Posterior vena cava (tissue), 2 donors: ENCODE measurements at regions not wholly inside any gene's neighbourhood (a gene's known extent, or its start where the extent isn't known, plus 50 kb on each side); places are given as distances from the start of the nearest gene placed in this dataset.
"Not testable (repeated sequence)": the region's sequence is repeated elsewhere in the genome, so short reads cannot be mapped to it uniquely, and the experiment has no call there.

Experiments used
- DNase-seq: peaks from one replicate; pipeline ENCODE4 v3.0.0-alpha.2; 2020; ENCODE audit warnings: low spot score
- intact Hi-C, 2 donors: fragments of 100-400 bp; cut with DNase I; formaldehyde crosslinking; loops; one replicate each; pipeline versions ENCODE4 v1.14.1 to v1.14.2; 2022 to 2023
- donor health status: DM: yes; HTN: yes; CAD: no.
- donor health status: DM: yes; HTN: yes; CAD: no.

GRCh38 chr2:158866082-158866481, 71.0 kb downstream of the DAPL1 start:
- intact Hi-C loops = not testable (repeated sequence)

GRCh38 chr2:158867531-158868191, 72.5 kb downstream of the DAPL1 start:
- intact Hi-C loops, DNase-seq: not testable (repeated sequence)

More at GRCh38 chr2:158866082-158866481, 71.0 kb downstream of the DAPL1 start:
- not testable (repeated sequence) for DNase-seq

GRCh38 chr2:158868386-158868785, 73.3 kb downstream of the DAPL1 start:
- intact Hi-C loops, DNase-seq: not testable (repeated sequence)

DNA sequence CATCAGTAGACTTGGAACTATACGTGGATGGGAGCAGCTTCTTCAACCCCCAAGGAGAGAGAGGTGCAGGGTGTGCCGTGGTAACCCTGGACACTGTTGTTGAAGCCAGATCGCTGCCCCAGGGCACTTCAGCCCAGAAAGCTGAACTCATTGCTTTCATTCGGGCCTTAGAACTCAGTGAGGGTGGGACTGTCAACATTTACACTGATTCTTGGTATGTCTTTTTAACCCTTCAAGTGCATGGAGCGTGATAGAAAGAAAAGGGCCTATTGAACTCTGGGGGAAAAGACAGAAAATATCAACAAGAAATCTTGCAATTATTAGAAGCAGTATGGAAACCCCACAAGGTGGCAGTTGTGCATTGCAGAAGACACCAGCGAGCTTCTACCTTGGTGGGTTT, 74.0 kb downstream of the DAPL1 start:
- DNase-seq, intact Hi-C loops: not testable (repeated sequence)

DNA sequence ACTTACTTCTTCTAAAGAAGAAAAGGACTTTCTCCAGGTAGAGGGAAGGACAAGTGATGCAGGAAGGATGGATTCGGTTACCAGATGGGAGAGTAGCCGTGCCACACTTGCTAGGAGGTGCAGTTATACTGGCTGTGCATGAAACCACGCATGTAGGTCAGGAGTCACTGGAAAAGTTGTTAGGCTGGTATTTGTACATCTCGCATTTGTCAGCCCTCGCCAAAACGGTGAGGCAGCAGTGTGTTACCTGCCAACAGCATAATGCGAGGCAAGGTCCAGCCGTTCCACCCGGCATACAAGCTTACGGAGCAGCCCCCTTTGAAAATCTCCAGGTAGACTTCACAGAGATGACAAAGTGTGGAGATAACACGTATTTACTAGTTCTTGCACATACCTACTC, 74.5 kb downstream of the DAPL1 start:
- intact Hi-C loops, DNase-seq: not testable (repeated sequence)

DNA sequence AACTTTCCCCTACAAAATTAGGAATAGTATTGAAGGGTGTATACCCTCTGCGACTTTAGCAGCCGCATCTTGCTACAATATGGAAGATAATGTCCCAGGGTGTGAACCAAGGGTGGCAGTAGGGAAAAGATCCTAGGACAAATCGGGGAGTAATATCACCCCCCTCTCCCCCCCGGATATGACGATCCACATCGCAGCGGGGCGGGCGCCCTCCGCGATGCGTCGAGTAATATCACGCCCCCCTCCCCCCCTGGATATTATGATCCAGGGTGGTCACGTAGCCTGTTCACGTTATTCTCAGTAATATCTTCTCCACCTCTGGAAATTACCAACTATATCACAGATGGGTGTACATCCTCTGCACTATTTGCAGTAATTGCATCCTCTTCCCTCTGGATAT, 82.9 kb downstream of the DAPL1 start:
- intact Hi-C loops = no loop called here
- no peak for DNase-seq

GRCh38 chr2:158879229-158879903, 84.2 kb downstream of the DAPL1 start:
- no peak for DNase-seq
- intact Hi-C loops = no loop called here

DNA sequence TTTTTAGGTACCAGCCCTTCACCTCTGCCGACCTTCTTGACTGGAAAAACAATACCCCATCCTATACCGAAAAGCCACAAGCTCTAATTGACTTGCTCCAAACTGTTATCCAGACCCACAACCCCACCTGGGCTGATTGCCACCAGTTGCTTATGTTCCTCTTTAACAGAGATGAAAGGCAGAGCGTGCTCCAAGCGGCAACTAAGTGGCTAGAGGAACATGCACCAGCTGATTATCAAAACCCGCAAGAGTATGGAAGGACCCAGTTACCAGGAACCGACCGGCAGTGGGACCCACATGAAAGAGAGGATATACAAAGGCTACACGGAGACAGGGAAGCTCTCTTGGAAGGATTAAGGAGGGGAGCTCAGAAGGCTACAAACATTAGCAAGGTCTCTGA, 86.1 kb upstream of the TANC1 start:
- DNase-seq = no peak
- intact Hi-C loops = no loop called here

GRCh38 chr2:158884552-158884951, 83.9 kb upstream of the TANC1 start:
- intact Hi-C loops, DNase-seq: not testable (repeated sequence)

GRCh38 chr2:158885018-158885678, 83.3 kb upstream of the TANC1 start:
- intact Hi-C loops, DNase-seq: not testable (repeated sequence)

DNA sequence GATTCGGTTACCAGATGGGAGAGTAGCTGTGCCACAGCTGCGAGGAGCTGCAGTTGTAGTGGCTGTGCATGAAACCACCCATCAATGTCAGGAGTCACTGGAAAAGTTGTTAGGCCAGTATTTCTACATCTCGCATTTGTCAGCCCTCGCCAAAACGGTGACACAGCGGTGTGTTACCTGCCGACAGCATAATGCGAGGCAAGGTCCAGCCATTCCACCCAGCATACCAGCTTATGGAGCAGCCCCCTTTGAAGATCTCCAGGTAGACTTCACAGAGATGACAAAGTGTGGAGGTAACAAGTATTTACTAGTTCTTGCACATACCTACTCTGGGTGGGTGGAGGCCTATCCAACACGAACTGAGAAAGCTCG, 82.8 kb upstream of the TANC1 start:
- intact Hi-C loops = not testable (repeated sequence)

DNA sequence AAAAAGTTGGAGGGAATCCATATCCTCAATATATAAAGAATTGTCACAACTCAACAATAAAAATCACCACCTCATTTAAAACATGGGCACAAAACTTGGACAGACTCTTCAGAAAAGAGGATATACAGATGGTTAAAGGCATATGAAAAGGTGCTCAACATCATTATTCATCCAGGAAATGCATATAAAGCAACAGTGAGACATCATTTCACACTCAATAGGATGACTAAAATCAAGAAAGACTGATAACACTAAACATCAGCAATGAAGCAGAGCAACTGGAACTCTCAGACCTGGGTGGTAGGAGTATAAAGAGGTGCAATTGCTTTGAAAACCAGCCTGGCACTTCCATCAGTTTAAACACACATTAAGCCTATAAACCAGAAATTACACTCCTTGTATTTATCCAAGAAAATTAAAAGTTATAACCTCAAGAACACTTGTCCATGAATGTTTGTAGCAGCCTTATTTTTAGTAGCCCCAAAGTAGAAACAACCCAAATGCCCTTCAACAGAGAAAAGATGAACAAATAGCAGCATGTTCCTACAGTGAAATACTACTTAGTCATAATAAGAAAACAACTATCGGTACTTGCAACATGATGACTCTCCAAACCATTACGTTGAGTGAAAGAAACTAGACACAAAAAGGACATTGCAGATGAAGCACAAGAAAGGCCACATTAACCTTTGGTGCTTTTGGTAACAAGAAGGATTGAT, 79.1 kb upstream of the TANC1 start:
- intact Hi-C loops = no loop called here
- no peak for DNase-seq

More for the DNA sequence above, 82.8 kb upstream of the TANC1 start:
- not testable (repeated sequence) for DNase-seq

GRCh38 chr2:158890296-158890905, 78.0 kb upstream of the TANC1 start:
- no peak for DNase-seq
- intact Hi-C loops = no loop called here

DNA sequence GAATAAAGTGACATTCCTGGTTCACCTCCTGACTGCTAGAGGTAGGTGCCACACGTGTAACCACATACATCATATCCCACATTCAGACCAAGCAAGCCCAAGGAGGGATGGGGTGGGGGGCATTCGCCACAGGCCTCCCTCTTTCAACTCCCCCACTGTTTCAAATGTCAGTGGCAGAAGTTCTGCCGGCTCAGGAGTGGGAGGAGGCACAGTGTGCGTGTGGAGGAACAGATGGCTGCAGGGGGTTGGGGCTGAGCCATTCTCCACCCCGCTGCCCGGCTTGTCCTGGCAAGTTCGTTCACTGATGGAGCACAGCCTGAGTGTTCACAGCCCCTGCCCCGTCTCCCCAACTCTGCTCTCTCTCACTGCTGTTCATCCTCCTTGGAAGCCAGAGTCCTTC, 75.4 kb upstream of the TANC1 start:
- intact Hi-C loops = no loop called here
- no peak for DNase-seq

GRCh38 chr2:158893474-158893873, 75.0 kb upstream of the TANC1 start:
- intact Hi-C loops = no loop called here
- no peak for DNase-seq

GRCh38 chr2:158894078-158894477, 74.4 kb upstream of the TANC1 start:
- intact Hi-C loops = no loop called here
- DNase-seq = no peak

- intact Hi-C loops = no loop called here
- DNase-seq = no peak
Measured at GRCh38 chr2:158894572-158894971, 73.9 kb upstream of the TANC1 start.

DNA sequence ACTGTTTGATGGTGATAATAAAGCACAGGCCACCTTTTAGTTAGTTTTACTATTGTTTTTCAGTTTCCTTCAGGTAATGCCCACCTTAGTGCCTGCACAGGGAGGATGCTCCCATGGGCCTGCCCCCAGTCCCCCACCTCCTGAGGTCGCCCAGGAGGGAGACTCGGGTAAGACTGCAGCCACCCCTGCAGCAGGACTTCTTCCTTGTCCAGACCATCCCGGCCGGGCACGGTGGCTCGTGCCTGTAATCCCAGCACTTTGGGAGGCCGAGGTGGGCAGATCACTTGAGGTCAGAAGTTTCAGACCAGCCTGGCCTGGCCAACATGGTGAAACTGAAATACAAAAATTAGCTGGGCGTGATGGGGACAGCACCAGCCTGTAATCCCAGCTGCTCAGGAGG, 68.1 kb upstream of the TANC1 start:
- DNase-seq = no peak
- intact Hi-C loops = loop anchor here in 1 of 2 donors (10.0 kb wide), 1 partner anchor 224 kb away; no protein-coding TSS in a partner anchor

- intact Hi-C loops = loop anchor here in 1 of 2 donors (10.0 kb wide), 1 partner anchor 223 kb away; no protein-coding TSS in a partner anchor
- DNase-seq = no peak
Measured at GRCh38 chr2:158902005-158902398, 66.4 kb upstream of the TANC1 start.
